SK-N-SH (cell line): ENCODE measurements at regions not wholly inside any gene's neighbourhood (a gene's known extent, or its start where the extent isn't known, plus 50 kb on each side); places are given as distances from the start of the nearest gene placed in this dataset.

Source experiments
- CTCF ChIP-seq: fragments of 200-600 bp; sonication (generic); IDR thresholded peaks from 2 replicates; pipeline ENCODE4 v1.6.1; 2017; ENCODE audit warnings: antibody characterized with exemption, mild to moderate bottlenecking, moderate library complexity
- EP300 ChIP-seq, 2 experiments: IDR thresholded peaks; 2 replicates each; pipeline versions ENCODE4 v1.4.0 to v1.6.1; 2012; ENCODE audit warnings: borderline replicate concordance in 1 of 2, low read depth in 1 of 2, low read length in 1 of 2
- JUND ChIP-seq: IDR thresholded peaks from 2 replicates; pipeline ENCODE4 v1.4.0; 2012
- MAX ChIP-seq: IDR thresholded peaks from 2 replicates; pipeline ENCODE4 v1.4.0; 2012; ENCODE audit warnings: low read depth
- NRF1 ChIP-seq: IDR thresholded peaks from 2 replicates; pipeline ENCODE4 v1.6.1; 2012; ENCODE audit warnings: low read depth, mild to moderate bottlenecking, low read length
- REST ChIP-seq: IDR thresholded peaks from 2 replicates; pipeline ENCODE4 v1.6.1; 2012; ENCODE audit warnings: mild to moderate bottlenecking, low read depth, low read length, moderate library complexity
- RFX5 ChIP-seq: IDR thresholded peaks from 2 replicates; pipeline ENCODE4 v1.6.1; 2012; ENCODE audit warnings: mild to moderate bottlenecking, improper control_type of control experiment, low read length
- RXRA ChIP-seq: IDR thresholded peaks from 2 replicates; pipeline ENCODE4 v1.4.0; 2012; ENCODE audit warnings: low read depth, mild to moderate bottlenecking, borderline replicate concordance
- TAF1 ChIP-seq: IDR thresholded peaks from 2 replicates; pipeline ENCODE4 v1.6.1; 2012; ENCODE audit warnings: low read depth, mild to moderate bottlenecking, low read length, moderate library complexity, borderline replicate concordance
- TEAD4 ChIP-seq: IDR thresholded peaks from 2 replicates; pipeline ENCODE4 v1.4.0; 2012; ENCODE audit warnings: mild to moderate bottlenecking, borderline replicate concordance; ENCODE audit not compliant: insufficient read depth
- USF2 ChIP-seq: fragments of 150-350 bp; IDR thresholded peaks from 2 replicates; pipeline ENCODE4 v1.6.1; 2017; ENCODE audit warnings: antibody characterized with exemption, low read length, low read depth, borderline replicate concordance
- YY1 ChIP-seq: IDR thresholded peaks from 2 replicates; pipeline ENCODE4 v1.4.0; 2012; ENCODE audit warnings: low read depth, mild to moderate bottlenecking

- TF ChIP-seq RXRA (no peak), CTCF (no peak), MAX (no peak), YY1 (no peak), NRF1 (no peak), EP300 (IDR thresholded peaks at IDR 0.05; ENCODE audit: borderline replicate concordance in 1 of 2, low read depth in 1 of 2, low read length in 1 of 2) (no peak), USF2 (no peak), REST (no peak), RFX5 (no peak), JUND (no peak), TEAD4 (no peak), TAF1 (no peak)
These were observed 563.6 kb downstream of the VGLL3 start for GRCh38 chr3:86427343-86427742.
